Activated CD8-positive, alpha-beta T cell treated with anti-CD3 and anti-CD28 coated beads for 36 hours (primary cell): ENCODE measurements at regions not wholly inside any gene's neighbourhood (a gene's known extent, or its start where the extent isn't known, plus 50 kb on each side); places are given as distances from the start of the nearest gene placed in this dataset.

ENCODE experiments used
- ATAC-seq: fragments of 200-7000 bp; cut with Tn5 transposase; one replicate; pipeline ENCODE4 v1.10.0; 2021; ENCODE audit warnings: mild to moderate bottlenecking, moderate library complexity
- CTCF ChIA-PET: fragments of 350-600 bp; sonication (Branson Sonifier 250); formaldehyde crosslinking; loops from one replicate; lab custom pipeline; 2021; ENCODE audit warnings: antibody characterized with exemption; lab: Charles Lee
- POLR2A ChIA-PET: fragments of 350-600 bp; sonication (Branson Sonifier 250); formaldehyde crosslinking; loops from one replicate; lab custom pipeline; 2021; ENCODE audit warnings: antibody characterized with exemption; lab: Charles Lee
- DNase-seq: peaks from one replicate; pipeline ENCODE4 v3.0.0-alpha.2; 2020
- H3K27ac Mint-ChIP-seq: one replicate; pipeline ENCODE4 v1.8.0; 2021; ENCODE audit warnings: mild to moderate bottlenecking, mixed read lengths
- H3K27me3 Mint-ChIP-seq: one replicate; pipeline ENCODE4 v1.8.0; 2021; ENCODE audit warnings: mixed read lengths
- H3K36me3 Mint-ChIP-seq: one replicate; pipeline ENCODE4 v1.8.0; 2021; ENCODE audit warnings: low read depth, mixed read lengths
- H3K4me1 Mint-ChIP-seq: one replicate; pipeline ENCODE4 v1.8.0; 2021; ENCODE audit warnings: low read depth, mixed read lengths
- H3K4me3 Mint-ChIP-seq: one replicate; pipeline ENCODE4 v1.8.0; 2021; ENCODE audit warnings: mild to moderate bottlenecking, moderate library complexity, mixed read lengths
- H3K9me3 Mint-ChIP-seq: one replicate; pipeline ENCODE4 v1.8.0; 2021; ENCODE audit warnings: mixed read lengths
- intact Hi-C: fragments of 100-400 bp; cut with micrococcal nuclease; formaldehyde crosslinking; loops from one replicate; pipeline ENCODE4 v1.10.0; 2022
- TF ChIP-seq, protein P1 (sequence below): fragments of 200-600 bp; IDR thresholded peaks from one replicate; pipeline ENCODE4 v1.8.0; 2022; ENCODE audit warnings: antibody characterized with exemption, mild to moderate bottlenecking

DNA sequence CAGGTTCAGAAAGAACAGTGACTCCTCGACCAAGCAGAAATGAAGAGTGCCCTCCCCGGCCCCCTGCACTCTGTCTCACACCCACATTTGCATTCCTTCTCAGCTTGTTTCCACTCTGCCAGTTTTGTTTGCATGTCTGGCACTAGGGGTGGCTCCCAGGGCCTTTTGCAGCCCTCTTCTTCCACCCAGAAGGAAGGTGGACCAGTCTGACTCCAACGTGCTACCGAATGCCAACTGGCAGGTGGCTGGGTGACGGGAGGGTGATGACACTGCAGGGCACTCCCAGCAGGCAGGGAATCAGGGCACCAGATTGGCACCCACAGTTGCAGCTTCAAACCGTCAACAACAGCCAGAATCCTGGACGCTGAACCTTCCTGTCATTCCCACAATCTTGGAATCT lies 371.1 kb downstream of the TXNL1 start:
- POLR2A ChIA-PET = interaction anchor here (0.6 kb wide), 1 partner anchor 1033 kb away, joined by 3 read pairs; no protein-coding TSS in a partner anchor
- no peak overlapping the region for H3K4me3 Mint-ChIP-seq
- TF ChIP-seq, protein P1, sequence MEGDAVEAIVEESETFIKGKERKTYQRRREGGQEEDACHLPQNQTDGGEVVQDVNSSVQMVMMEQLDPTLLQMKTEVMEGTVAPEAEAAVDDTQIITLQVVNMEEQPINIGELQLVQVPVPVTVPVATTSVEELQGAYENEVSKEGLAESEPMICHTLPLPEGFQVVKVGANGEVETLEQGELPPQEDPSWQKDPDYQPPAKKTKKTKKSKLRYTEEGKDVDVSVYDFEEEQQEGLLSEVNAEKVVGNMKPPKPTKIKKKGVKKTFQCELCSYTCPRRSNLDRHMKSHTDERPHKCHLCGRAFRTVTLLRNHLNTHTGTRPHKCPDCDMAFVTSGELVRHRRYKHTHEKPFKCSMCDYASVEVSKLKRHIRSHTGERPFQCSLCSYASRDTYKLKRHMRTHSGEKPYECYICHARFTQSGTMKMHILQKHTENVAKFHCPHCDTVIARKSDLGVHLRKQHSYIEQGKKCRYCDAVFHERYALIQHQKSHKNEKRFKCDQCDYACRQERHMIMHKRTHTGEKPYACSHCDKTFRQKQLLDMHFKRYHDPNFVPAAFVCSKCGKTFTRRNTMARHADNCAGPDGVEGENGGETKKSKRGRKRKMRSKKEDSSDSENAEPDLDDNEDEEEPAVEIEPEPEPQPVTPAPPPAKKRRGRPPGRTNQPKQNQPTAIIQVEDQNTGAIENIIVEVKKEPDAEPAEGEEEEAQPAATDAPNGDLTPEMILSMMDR = no peak
- no peaks in the 10 kb centered on the region for H3K36me3 Mint-ChIP-seq
- no peaks in the 10 kb centered on the region for H3K9me3 Mint-ChIP-seq
- intact Hi-C loops = no loop called here
- H3K27ac Mint-ChIP-seq = no peak overlapping the region
- ATAC-seq (no peak), DNase-seq (no peak)
- H3K27me3 Mint-ChIP-seq = peaks cover 6% of the 10 kb centered on the region
- CTCF ChIA-PET = no interaction called here
- no peaks in the 10 kb centered on the region for H3K4me1 Mint-ChIP-seq

DNA sequence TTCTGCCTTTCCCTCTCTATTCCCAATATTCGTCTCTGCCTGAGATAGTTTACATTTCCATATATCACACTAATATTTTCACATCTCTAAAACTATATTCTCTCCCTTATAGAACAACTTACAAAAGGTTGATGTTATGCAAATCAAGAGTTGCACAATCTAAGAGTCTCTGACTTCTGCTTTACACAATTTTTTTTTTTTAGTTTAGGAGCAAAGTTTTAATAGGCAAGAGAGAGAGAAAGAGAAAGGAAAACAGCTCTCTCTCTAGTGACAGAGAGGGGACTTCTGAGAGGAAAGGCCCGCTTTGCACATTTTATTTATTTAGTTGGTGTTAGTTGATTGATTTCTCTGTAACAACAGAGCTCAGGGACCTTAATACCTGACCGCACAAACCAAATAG lies 380.2 kb downstream of the TXNL1 start:
- H3K36me3 Mint-ChIP-seq = no peaks in the 10 kb centered on the region
- H3K4me1 Mint-ChIP-seq = peaks cover 2% of the 10 kb centered on the region
- TF ChIP-seq, protein P1 = no peak
- ATAC-seq (no peak), DNase-seq (no peak)
- intact Hi-C loops = no loop called here
- H3K27ac Mint-ChIP-seq = no peak overlapping the region
- no peaks in the 10 kb centered on the region for H3K27me3 Mint-ChIP-seq
- CTCF ChIA-PET = no interaction called here
- H3K9me3 Mint-ChIP-seq = peaks cover 4% of the 10 kb centered on the region
- POLR2A ChIA-PET = no interaction called here
- H3K4me3 Mint-ChIP-seq = no peak overlapping the region

DNA sequence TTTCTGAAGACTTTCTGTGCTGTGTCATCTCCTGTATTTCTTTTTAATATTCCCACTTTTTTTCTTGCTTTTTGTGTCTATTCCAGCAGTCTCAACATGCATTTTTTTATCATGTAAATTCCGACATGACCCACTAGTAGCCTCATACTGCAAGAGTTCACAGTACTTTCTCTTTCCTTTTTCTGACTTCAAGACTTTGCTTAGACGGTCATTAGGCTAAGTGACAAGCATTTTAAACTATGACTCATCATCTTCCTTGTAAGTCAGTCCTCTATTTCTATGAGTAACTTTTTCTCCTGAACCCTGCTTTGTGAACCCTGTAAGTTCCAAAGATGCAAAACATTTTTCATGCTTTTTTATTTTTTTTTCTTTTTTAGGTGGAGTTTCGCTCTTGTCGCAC lies 381.2 kb downstream of the TXNL1 start:
- H3K9me3 Mint-ChIP-seq = peaks cover 4% of the 10 kb centered on the region
- POLR2A ChIA-PET = no interaction called here
- TF ChIP-seq, protein P1 = no peak
- no peak overlapping the region for H3K4me3 Mint-ChIP-seq
- DNase-seq = no peak
- no peaks in the 10 kb centered on the region for H3K27me3 Mint-ChIP-seq
- intact Hi-C loops = no loop called here
- CTCF ChIA-PET = no interaction called here
- peaks cover 2% of the 10 kb centered on the region for H3K4me1 Mint-ChIP-seq
- H3K27ac Mint-ChIP-seq = no peak overlapping the region
- ATAC-seq = no peak
- no peaks in the 10 kb centered on the region for H3K36me3 Mint-ChIP-seq

DNA sequence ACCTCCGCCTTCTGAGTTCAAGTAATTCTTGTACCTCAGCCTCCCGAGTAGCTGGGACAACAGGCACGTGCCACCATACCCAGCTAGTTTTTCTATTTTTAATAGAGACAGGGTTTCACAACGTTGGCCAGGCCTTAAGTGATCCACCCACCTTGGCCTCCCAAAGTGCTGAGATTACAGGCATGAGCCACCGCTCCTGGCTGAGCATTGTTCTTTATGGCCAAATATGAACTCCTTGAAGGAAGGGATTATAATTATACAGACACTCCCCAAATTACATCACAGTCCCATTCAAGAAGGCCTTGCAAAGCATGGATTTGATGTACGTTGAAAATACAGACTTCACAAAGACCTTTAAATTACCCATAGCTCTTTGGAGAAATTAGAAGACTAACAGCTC lies 381.7 kb downstream of the TXNL1 start:
- ChIA-PET CTCF (interaction anchor here (0.7 kb wide), 1 partner anchor 144 kb away, joined by 3 read pairs; no protein-coding TSS in a partner anchor), POLR2A (no interaction called here)
- Mint-ChIP-seq H3K36me3 (no peaks in the 10 kb centered on the region), H3K4me3 (no peak overlapping the region), H3K9me3 (peaks cover 4% of the 10 kb centered on the region), H3K27ac (no peak overlapping the region), H3K4me1 (peaks cover 2% of the 10 kb centered on the region), H3K27me3 (no peaks in the 10 kb centered on the region)
- ATAC-seq (no peak), DNase-seq (no peak)
- TF ChIP-seq, protein P1 = no peak
- intact Hi-C loops = no loop called here

- no peak for DNase-seq
- TF ChIP-seq, protein P1 = no peak
- Mint-ChIP-seq H3K4me1 (peaks cover 2% of the 10 kb centered on the region), H3K27ac (no peak overlapping the region), H3K9me3 (peaks cover 4% of the 10 kb centered on the region), H3K4me3 (no peak overlapping the region), H3K27me3 (peaks cover 4% of the 10 kb centered on the region), H3K36me3 (no peaks in the 10 kb centered on the region)
- intact Hi-C loops = no loop called here
- ChIA-PET CTCF (interaction anchor here (1.9 kb wide), 1 partner anchor 8 kb away, joined by 4 read pairs; no protein-coding TSS in a partner anchor), POLR2A (no interaction called here)
- no peak for ATAC-seq
Observed at GRCh38 chr18:56255381-56255780, 383.0 kb downstream of the TXNL1 start.
